ENCODE measurements at regions not wholly inside any gene's neighbourhood (a gene's known extent, or its start where the extent isn't known, plus 50 kb on each side); places are given as distances from the start of the nearest gene placed in this dataset.

- Histone ChIP-seq H3K79me2 (no peaks in the 10 kb centered on the region), H3K4me1 (ENCODE audit: insufficient read depth) (no peaks in the 10 kb centered on the region), H3K9me3 (ENCODE audit: low read depth) (no peaks in the 10 kb centered on the region), H3K4me2 (no peak overlapping the region), H2AFZ (no peak overlapping the region), H3K36me3 (replicated peaks; ENCODE audit: insufficient read depth, low read depth) (no peaks in the 10 kb centered on the region), H3K27ac (no peak overlapping the region), H3K27me3 (no peaks in the 10 kb centered on the region), H3K4me3 (no peak overlapping the region), H3K9me2 (replicated peaks; ENCODE audit: insufficient read depth) (no peaks in the 10 kb centered on the region), H4K20me1 (ENCODE audit: insufficient read depth, poor library complexity, severe bottlenecking) (no peaks in the 10 kb centered on the region)
- no peak for DNase-seq (ENCODE audit: low spot score)
- no peak for TF ChIP-seq EZH2 (IDR thresholded peaks at IDR 0.05; ENCODE audit: borderline replicate concordance)
- TF ChIP-seq EZH2phosphoT487 (IDR thresholded peaks at IDR 0.05; ENCODE audit: low read depth, severe bottlenecking, unreplicated experiment) = no peak
- TF ChIP-seq, protein P1, sequence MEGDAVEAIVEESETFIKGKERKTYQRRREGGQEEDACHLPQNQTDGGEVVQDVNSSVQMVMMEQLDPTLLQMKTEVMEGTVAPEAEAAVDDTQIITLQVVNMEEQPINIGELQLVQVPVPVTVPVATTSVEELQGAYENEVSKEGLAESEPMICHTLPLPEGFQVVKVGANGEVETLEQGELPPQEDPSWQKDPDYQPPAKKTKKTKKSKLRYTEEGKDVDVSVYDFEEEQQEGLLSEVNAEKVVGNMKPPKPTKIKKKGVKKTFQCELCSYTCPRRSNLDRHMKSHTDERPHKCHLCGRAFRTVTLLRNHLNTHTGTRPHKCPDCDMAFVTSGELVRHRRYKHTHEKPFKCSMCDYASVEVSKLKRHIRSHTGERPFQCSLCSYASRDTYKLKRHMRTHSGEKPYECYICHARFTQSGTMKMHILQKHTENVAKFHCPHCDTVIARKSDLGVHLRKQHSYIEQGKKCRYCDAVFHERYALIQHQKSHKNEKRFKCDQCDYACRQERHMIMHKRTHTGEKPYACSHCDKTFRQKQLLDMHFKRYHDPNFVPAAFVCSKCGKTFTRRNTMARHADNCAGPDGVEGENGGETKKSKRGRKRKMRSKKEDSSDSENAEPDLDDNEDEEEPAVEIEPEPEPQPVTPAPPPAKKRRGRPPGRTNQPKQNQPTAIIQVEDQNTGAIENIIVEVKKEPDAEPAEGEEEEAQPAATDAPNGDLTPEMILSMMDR (IDR thresholded peaks at IDR 0.05; ENCODE audit: poor library complexity) = no peak
- WGBS (ENCODE audit: low lambda C conversion rate, missing lambda C conversion rate) = 85% methylated on average over 2 of the region's 2 CpGs
Measured at GRCh38 chr12:18183141-18183540, 78.2 kb upstream of the PIK3C2G start.

DNA sequence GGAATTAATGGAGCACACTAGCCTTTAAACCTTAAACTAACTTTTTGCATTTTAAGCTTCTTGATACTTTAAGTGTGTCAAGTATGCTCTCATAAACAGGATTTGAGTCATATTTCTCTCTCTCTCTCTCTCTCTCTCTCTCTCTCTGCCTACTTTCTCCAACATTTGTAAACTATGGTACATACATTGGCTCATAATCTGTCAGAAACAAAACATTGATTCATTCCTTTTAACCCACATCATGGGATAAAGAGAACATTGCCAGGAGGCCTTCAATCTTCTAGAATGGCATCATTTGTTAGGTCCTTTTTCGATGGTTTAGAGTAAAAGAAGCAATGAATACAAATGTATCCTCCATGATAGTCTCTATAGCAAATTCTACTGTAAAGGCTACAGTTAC, 81.6 kb upstream of the RERGL start:
- Histone ChIP-seq H4K20me1 (ENCODE audit: insufficient read depth, poor library complexity, severe bottlenecking) (no peaks in the 10 kb centered on the region), H3K27me3 (no peaks in the 10 kb centered on the region), H2AFZ (no peak overlapping the region), H3K36me3 (replicated peaks; ENCODE audit: insufficient read depth, low read depth) (no peaks in the 10 kb centered on the region), H3K27ac (no peak overlapping the region), H3K4me3 (no peak overlapping the region), H3K9me2 (replicated peaks; ENCODE audit: insufficient read depth) (no peaks in the 10 kb centered on the region), H3K4me1 (ENCODE audit: insufficient read depth) (no peaks in the 10 kb centered on the region), H3K79me2 (no peaks in the 10 kb centered on the region), H3K9me3 (ENCODE audit: low read depth) (no peaks in the 10 kb centered on the region), H3K4me2 (no peak overlapping the region)
- DNase-seq (ENCODE audit: low spot score) = no peak
- TF ChIP-seq EZH2phosphoT487 (IDR thresholded peaks at IDR 0.05; ENCODE audit: low read depth, severe bottlenecking, unreplicated experiment) (no peak), EZH2 (IDR thresholded peaks at IDR 0.05; ENCODE audit: borderline replicate concordance) (no peak)
- 69% methylated on average over 1 of the region's 1 CpG for WGBS (ENCODE audit: low lambda C conversion rate, missing lambda C conversion rate)

GRCh38 chr12:18168016-18168415, 78.0 kb upstream of the RERGL start:
- 75% methylated on average over 3 of the region's 3 CpGs for WGBS (ENCODE audit: low lambda C conversion rate, missing lambda C conversion rate)
- TF ChIP-seq, protein P1 (IDR thresholded peaks at IDR 0.05; ENCODE audit: poor library complexity) = no peak
- TF ChIP-seq EZH2phosphoT487 (IDR thresholded peaks at IDR 0.05; ENCODE audit: low read depth, severe bottlenecking, unreplicated experiment) (no peak), EZH2 (IDR thresholded peaks at IDR 0.05; ENCODE audit: borderline replicate concordance) (no peak)
- no peak overlapping the region for H3K4me3 ChIP-seq
- H3K27ac ChIP-seq = no peak overlapping the region
- no peaks in the 10 kb centered on the region for H3K79me2 ChIP-seq
- no peaks in the 10 kb centered on the region for H3K27me3 ChIP-seq
- no peaks in the 10 kb centered on the region for H3K36me3 ChIP-seq (replicated peaks; ENCODE audit: insufficient read depth, low read depth)
- H2AFZ ChIP-seq = no peak overlapping the region
- H4K20me1 ChIP-seq (ENCODE audit: insufficient read depth, poor library complexity, severe bottlenecking) = no peaks in the 10 kb centered on the region
- DNase-seq (ENCODE audit: low spot score) = no peak
- no peak overlapping the region for H3K4me2 ChIP-seq
- no peaks in the 10 kb centered on the region for H3K9me2 ChIP-seq (replicated peaks; ENCODE audit: insufficient read depth)
- no peaks in the 10 kb centered on the region for H3K4me1 ChIP-seq (ENCODE audit: insufficient read depth)
- H3K9me3 ChIP-seq (ENCODE audit: low read depth) = no peaks in the 10 kb centered on the region

GRCh38 chr12:18165889-18166288, 75.9 kb upstream of the RERGL start:
- H3K27ac ChIP-seq = peak overlapping the region; percentile 12
- no peaks in the 10 kb centered on the region for H3K4me1 ChIP-seq (ENCODE audit: insufficient read depth)
- peak overlapping the region; percentile 75 for H2AFZ ChIP-seq
- no peaks in the 10 kb centered on the region for H3K79me2 ChIP-seq
- no peak overlapping the region for H3K4me3 ChIP-seq
- no peaks in the 10 kb centered on the region for H3K27me3 ChIP-seq
- no peak for DNase-seq (ENCODE audit: low spot score)
- no peaks in the 10 kb centered on the region for H3K36me3 ChIP-seq (replicated peaks; ENCODE audit: insufficient read depth, low read depth)
- H3K9me2 ChIP-seq (replicated peaks; ENCODE audit: insufficient read depth) = no peaks in the 10 kb centered on the region
- WGBS (ENCODE audit: low lambda C conversion rate, missing lambda C conversion rate) = 97% methylated on average over 2 of the region's 2 CpGs
- H3K4me2 ChIP-seq = peak overlapping the region; percentile 66
- no peaks in the 10 kb centered on the region for H4K20me1 ChIP-seq (ENCODE audit: insufficient read depth, poor library complexity, severe bottlenecking)
- no peaks in the 10 kb centered on the region for H3K9me3 ChIP-seq (ENCODE audit: low read depth)
- TF ChIP-seq EZH2phosphoT487 (IDR thresholded peaks at IDR 0.05; ENCODE audit: low read depth, severe bottlenecking, unreplicated experiment) (no peak), EZH2 (IDR thresholded peaks at IDR 0.05; ENCODE audit: borderline replicate concordance) (no peak)
- TF ChIP-seq, protein P1 (IDR thresholded peaks at IDR 0.05; ENCODE audit: poor library complexity) = no peak

All from hepatocyte (in vitro differentiated cells).